ENCODE measurements at regions not wholly inside any gene's neighbourhood (a gene's known extent, or its start where the extent isn't known, plus 50 kb on each side); places are given as distances from the start of the nearest gene placed in this dataset.

DNA sequence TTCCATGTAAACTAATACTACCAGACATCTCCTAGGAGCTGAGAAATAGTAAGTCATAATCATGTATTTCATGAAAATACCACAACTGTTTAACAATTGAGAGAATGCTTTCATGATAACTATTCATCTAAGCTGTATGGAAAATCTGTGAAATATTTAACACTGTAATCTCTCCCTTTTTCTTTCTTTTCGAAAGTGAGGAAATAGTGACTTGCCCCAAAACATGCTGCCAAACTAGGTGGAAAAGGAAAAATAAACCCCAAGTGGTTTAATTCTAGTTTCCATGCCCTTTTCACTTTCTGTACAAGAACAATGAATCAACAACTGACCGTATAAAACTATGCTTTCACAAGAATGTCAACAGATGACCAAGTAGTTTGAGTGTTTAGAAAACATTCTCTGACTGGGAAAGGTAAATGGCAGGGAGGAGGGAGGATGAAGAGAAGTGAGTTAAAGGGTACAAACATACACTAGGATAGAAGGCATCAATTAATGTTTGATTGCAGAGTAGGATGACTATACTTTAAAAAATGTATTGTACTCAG, 147.5 kb upstream of the AVPR1A start:
- DNase-seq (ENCODE audit: insufficient read length) (no peak), FAIRE-seq (no peak)
- TF ChIP-seq POLR2A (IDR thresholded peaks at IDR 0.05; ENCODE audit: low read depth, low read length): no peak
- TF ChIP-seq TAF1 (IDR thresholded peaks at IDR 0.05; ENCODE audit: borderline replicate concordance, low read depth, low read length): no peak
- TF ChIP-seq POLR2AphosphoS5 (IDR thresholded peaks at IDR 0.05; ENCODE audit: low read depth, low read length): no peak

DNA sequence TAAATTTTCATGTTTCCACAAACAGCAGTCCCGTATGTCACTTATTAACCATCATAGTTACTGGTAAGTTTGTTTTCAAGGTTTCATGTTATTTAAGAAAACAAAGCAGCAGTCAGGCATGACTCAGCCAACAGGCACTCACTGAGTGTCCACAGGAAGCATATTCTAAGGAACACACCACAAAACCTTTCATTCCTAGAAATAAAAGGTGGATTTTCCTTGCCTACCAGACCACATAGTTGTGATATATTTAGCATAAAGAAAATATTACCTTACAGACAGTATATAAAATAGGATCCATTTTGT, 143.3 kb upstream of the AVPR1A start:
- DNase-seq (ENCODE audit: insufficient read length): no peak
- TF ChIP-seq POLR2A (IDR thresholded peaks at IDR 0.05; ENCODE audit: low read depth, low read length): no peak
- no peak for TF ChIP-seq TAF1 (IDR thresholded peaks at IDR 0.05; ENCODE audit: borderline replicate concordance, low read depth, low read length)
- TF ChIP-seq POLR2AphosphoS5 (IDR thresholded peaks at IDR 0.05; ENCODE audit: low read depth, low read length): no peak
- no peak for FAIRE-seq

DNA sequence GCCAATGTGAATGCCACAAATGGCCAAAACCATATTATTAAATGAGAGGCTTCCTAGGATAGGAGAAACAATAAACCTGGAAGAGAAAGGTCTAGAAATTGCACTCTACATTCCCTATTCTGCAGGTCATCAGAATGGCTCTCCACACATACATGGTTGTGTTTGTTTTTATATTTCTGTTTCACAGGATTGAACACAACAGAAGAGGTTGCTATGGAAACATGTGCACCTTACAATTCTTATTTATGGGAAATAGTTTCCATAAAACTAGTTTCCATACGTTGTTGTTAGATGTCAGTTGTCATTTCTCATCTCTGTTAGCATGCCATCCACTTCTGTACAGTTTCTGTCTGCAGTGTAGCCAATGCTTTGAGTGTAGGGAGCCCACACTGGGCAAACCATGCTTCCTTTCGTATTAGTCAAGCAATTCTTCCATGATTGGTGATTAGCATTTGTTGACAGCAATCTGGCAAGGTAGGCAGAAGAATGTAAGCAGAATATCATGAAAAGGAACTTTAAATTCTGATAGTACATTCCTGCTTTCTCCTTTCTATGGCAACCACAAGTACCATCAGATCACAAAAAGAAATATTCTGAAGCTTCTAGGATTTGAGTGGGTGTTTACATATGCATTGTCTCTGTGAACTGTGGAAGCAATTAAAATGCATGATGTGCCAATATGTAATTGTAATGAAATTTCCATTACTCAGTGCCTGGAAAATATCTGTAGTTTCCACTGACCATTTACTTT, 141.6 kb upstream of the AVPR1A start:
- DNase-seq (ENCODE audit: insufficient read length): no peak
- TF ChIP-seq TAF1 (IDR thresholded peaks at IDR 0.05; ENCODE audit: borderline replicate concordance, low read depth, low read length): no peak
- TF ChIP-seq POLR2AphosphoS5 (IDR thresholded peaks at IDR 0.05; ENCODE audit: low read depth, low read length): no peak
- no peak for TF ChIP-seq POLR2A (IDR thresholded peaks at IDR 0.05; ENCODE audit: low read depth, low read length)
- no peak for FAIRE-seq

DNA sequence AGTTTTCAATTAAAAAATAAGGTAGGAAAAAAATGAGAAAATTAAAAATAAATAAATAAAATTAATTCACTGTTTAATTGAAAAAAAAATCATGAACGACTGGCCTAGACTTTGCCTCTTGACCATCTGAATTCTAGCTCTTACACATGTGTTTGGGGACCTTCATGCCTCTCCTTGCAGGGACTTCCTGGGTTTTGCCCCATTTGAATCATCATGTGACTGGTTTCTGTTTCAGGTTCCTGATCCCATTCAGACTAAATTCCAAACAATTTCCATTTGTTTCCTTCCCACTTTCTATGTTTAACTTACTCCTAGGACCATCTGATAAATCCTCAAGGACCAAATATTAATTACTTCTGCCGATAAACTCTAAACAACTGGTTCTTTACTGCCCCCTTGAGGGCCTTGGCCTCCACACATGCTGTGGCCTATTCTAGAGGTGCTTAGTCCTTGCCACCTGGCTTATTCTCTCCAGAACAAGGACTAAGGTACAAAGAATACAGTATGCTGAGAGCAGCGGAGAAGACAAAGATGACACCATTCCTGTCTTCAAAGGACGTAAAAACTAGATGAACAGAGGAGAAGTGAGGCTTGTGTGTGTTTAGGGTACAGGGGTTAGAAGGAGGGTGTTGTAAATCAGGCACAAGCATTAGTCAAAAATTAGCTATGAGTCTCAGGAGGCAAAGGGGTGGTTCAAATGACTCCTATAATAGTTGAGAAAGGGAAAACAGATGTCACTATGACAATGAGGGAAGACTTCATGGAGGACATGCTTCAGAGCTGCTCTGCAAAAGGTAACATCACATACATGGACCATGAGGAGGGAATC, 125.8 kb upstream of the AVPR1A start:
- DNase-seq (ENCODE audit: insufficient read length) (no peak), FAIRE-seq (no peak)
- TF ChIP-seq POLR2AphosphoS5 (IDR thresholded peaks at IDR 0.05; ENCODE audit: low read depth, low read length): no peak
- TF ChIP-seq POLR2A (IDR thresholded peaks at IDR 0.05; ENCODE audit: low read depth, low read length): no peak
- no peak for TF ChIP-seq TAF1 (IDR thresholded peaks at IDR 0.05; ENCODE audit: borderline replicate concordance, low read depth, low read length)

DNA sequence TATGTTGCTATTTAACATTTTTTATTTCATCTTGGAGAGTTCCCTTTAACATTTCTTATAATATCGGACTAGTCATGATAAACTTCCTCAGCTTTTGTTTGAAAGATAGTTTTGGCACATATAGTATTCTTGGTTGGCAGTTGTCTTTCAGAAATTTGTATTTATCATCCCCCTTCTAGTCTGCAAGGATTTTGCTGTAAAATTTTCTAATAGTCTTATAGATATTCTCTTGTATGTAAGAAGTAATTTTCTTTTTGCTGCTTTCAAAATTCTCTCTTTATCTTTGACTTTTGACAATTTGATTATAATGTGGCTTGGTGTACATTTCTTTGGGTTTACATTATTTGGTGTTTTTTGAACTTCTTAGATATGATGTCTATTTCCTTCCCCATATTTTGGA, 116.0 kb upstream of the AVPR1A start:
- DNase-seq (ENCODE audit: insufficient read length) (no peak), FAIRE-seq (no peak)
- TF ChIP-seq TAF1 (IDR thresholded peaks at IDR 0.05; ENCODE audit: borderline replicate concordance, low read depth, low read length) (no peak), POLR2A (IDR thresholded peaks at IDR 0.05; ENCODE audit: low read depth, low read length) (no peak), POLR2AphosphoS5 (IDR thresholded peaks at IDR 0.05; ENCODE audit: low read depth, low read length) (no peak)

DNA sequence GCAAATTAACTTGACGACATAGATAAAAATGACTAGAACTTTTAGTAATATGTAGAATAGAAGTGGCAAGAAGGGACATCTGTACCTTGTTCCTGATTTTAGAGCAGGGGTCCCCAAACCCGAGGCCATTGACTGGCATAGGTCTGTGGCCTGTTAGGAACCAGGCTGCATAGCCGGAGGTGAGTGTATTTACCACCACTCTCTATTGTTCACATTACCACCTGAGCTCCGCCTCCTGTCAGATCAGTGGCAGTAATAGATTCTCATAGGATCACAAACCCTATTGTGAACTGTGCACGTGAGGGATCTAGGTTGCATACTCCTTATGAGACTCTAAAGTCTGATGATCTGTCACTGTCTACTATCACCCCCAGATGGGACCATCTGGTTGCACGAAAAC, 113.6 kb upstream of the AVPR1A start:
- TF ChIP-seq POLR2A (IDR thresholded peaks at IDR 0.05; ENCODE audit: low read depth, low read length) (no peak), TAF1 (IDR thresholded peaks at IDR 0.05; ENCODE audit: borderline replicate concordance, low read depth, low read length) (no peak), POLR2AphosphoS5 (IDR thresholded peaks at IDR 0.05; ENCODE audit: low read depth, low read length) (no peak)
- DNase-seq (ENCODE audit: insufficient read length) (no peak), FAIRE-seq (no peak)

DNA sequence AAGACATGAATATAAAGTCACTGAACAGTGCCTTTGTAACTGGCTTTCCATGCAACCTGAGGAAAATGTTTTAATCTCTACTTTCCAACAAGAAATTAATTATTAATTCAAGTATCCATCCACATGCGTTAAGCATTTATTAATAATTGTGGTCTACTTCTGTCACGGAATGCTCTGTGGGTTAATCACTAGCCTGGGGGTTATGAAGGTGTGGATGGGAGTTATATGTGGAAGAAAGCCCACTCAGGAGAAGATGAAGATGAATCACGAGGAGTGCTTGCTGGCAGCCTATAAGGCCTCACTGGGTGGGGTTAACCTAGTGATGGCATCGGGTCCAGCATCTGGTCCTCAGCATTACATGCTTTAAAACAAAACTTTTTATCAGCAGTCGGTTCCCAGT, 99.5 kb upstream of the AVPR1A start:
- no peak for FAIRE-seq
- no peak for DNase-seq (ENCODE audit: insufficient read length)
- TF ChIP-seq POLR2A (IDR thresholded peaks at IDR 0.05; ENCODE audit: low read depth, low read length) (no peak), TAF1 (IDR thresholded peaks at IDR 0.05; ENCODE audit: borderline replicate concordance, low read depth, low read length) (no peak), POLR2AphosphoS5 (IDR thresholded peaks at IDR 0.05; ENCODE audit: low read depth, low read length) (no peak)

DNA sequence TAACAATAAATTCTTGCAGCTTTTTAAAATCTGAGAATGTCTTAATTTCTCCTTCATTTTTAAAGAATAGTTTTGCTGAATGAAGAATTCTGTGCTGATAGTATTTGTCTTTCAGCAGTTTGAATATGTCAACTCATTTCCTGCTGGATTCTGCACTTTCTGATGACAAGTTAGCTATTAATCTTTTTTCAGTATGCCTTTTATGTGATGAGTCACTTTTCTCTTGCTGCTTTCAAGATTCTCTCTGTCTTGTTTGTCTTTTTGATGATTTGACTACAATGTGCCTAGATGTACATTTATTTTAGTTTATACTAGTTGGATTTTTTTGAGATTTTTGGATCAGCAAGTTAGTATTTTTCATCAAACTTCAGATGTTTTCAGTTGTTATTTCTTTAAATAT, 87.9 kb upstream of the AVPR1A start:
- no peak for DNase-seq (ENCODE audit: insufficient read length)
- no peak for TF ChIP-seq POLR2A (IDR thresholded peaks at IDR 0.05; ENCODE audit: low read depth, low read length)
- FAIRE-seq: no peak

DNA sequence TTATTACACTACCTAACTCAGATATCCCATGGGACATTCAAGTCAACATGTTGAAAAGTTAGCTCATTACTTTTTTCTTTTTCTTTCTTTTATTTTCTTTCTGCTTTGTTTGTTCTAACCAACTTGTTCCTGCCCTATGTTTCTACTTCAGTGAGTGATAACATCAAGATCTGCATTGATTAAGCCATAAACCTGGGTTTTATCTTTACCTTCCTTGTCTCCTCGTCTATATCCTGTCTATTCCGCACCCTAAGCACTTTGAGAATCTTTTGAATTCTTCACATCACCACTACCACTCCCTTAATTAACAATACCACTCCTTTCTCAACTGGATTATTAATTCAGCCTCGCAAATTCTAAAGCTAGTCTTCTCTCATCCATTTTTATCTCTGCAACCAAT, 81.9 kb upstream of the AVPR1A start:
- no peak for TF ChIP-seq POLR2A (IDR thresholded peaks at IDR 0.05; ENCODE audit: low read depth, low read length)
- TF ChIP-seq POLR2AphosphoS5 (IDR thresholded peaks at IDR 0.05; ENCODE audit: low read depth, low read length): no peak
- no peak for DNase-seq (ENCODE audit: insufficient read length)
- FAIRE-seq: no peak

DNA sequence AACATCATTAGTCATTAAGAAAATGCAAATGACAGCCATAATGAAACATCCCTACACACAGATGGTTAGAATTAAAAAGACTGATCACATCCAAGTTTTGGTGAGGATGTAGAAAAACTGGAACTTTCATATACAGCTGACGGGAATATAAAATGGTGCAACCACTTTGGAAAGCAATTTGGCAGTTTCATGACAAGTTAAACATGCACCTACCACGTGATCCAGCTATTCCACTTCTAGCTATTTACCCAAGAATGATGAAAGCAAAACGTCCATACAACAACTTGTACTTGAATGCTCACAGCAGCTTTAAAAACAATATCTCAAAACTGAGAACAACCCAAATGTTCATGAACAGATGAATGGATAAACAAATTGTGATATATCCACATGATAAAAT, 77.9 kb upstream of the AVPR1A start:
- FAIRE-seq: no peak

DNA sequence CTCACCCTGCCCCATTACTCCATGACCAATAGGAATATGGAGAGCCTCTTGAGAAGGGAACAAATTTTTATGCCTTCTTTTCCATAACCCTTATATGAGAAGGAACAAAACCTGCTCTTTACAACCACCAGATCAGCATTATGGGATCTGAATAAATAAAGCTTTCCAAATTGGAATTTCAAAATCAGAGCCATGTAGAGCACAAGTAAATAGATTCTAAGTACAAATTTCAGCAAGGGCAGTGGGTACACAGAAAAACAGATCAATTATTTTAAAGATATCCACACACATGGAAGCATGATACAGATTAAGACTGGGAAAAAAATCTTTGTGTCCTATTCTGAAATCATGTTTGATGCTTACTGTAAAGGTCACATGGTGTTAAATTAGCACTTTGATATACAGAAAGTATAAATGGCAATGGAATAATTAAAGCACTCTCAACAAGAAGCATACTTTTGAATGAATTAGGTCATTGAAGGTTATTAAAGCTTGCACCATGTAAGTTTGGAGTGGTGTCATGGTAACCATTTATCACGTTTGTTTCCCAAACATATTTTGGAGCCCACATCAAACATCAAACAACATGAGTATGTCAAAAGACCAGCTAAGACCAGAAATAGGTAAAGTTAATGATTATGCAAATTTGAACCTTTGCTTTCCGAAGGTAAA, 75.9 kb upstream of the AVPR1A start:
- TF ChIP-seq POLR2AphosphoS5 (IDR thresholded peaks at IDR 0.05; ENCODE audit: low read depth, low read length) (no peak), POLR2A (IDR thresholded peaks at IDR 0.05; ENCODE audit: low read depth, low read length) (no peak), TAF1 (IDR thresholded peaks at IDR 0.05; ENCODE audit: borderline replicate concordance, low read depth, low read length) (no peak)
- FAIRE-seq: no peak
- DNase-seq (ENCODE audit: insufficient read length): no peak

More for the DNA sequence above, 77.9 kb upstream of the AVPR1A start:
- no peak for DNase-seq (ENCODE audit: insufficient read length)
- TF ChIP-seq POLR2AphosphoS5 (IDR thresholded peaks at IDR 0.05; ENCODE audit: low read depth, low read length) (no peak), TAF1 (IDR thresholded peaks at IDR 0.05; ENCODE audit: borderline replicate concordance, low read depth, low read length) (no peak), POLR2A (IDR thresholded peaks at IDR 0.05; ENCODE audit: low read depth, low read length) (no peak)

Measured in GM12892 (cell line).